Keratinocyte (primary cell): ENCODE measurements at regions not wholly inside any gene's neighbourhood (a gene's known extent, or its start where the extent isn't known, plus 50 kb on each side); places are given as distances from the start of the nearest gene placed in this dataset.

Source experiments
- DNase-seq: peaks from one replicate; pipeline ENCODE4 v3.0.0-alpha.2; 2011; ENCODE audit warnings: low read depth, missing footprints, low spot score
- FAIRE-seq: peaks from 2 replicates; lab custom pipeline; 2011; peaks lifted over from hg19 to GRCh38; lab: Jason Lieb, UNC
- H2AFZ ChIP-seq: 2 replicates; pipeline ENCODE4 v1.6.0; 2012; ENCODE audit warnings: low read length, control low read depth, inconsistent platforms; ENCODE audit not compliant: control insufficient read depth
- H3K27ac ChIP-seq: 2 replicates; pipeline ENCODE4 v1.5.1; 2011; ENCODE audit warnings: low read length; ENCODE audit not compliant: control insufficient read depth, insufficient read depth
- H3K27me3 ChIP-seq: 3 replicates; pipeline ENCODE4 v1.6.0; 2011; ENCODE audit warnings: low read length; ENCODE audit not compliant: control insufficient read depth, insufficient read depth; ENCODE audit errors: extremely low read depth
- H3K36me3 ChIP-seq, 2 experiments: 2 replicates in 1 of 2; 3 replicates in 1 of 2; pipeline ENCODE4 v1.5.1; 2011; ENCODE audit warnings: low read length in 2 of 2, mild to moderate bottlenecking in 1 of 2; ENCODE audit not compliant: control insufficient read depth in 2 of 2, insufficient read depth in 2 of 2; ENCODE audit errors: extremely low read depth in 1 of 2
- H3K4me1 ChIP-seq: 3 replicates; pipeline ENCODE4 v1.5.1; 2011; ENCODE audit warnings: low read length; ENCODE audit not compliant: control insufficient read depth, insufficient read depth; ENCODE audit errors: extremely low read depth
- H3K4me2 ChIP-seq: 3 replicates; pipeline ENCODE4 v1.6.0; 2011; ENCODE audit warnings: low read depth, low read length; ENCODE audit not compliant: control insufficient read depth, insufficient read depth; ENCODE audit errors: extremely low read depth
- H3K4me3 ChIP-seq, 3 experiments: fragments of 200-600 bp in 1 of 3; sonication (generic) in 1 of 3; 2 replicates in 2 of 3; 3 replicates in 1 of 3; pipeline ENCODE4 v1.5.1; 2011 to 2016; ENCODE audit warnings: low read length in 3 of 3, mild to moderate bottlenecking in 3 of 3, control low read depth in 2 of 3, inconsistent platforms in 1 of 3, low read depth in 1 of 3, mixed read lengths in 1 of 3, mixed run types in 1 of 3, moderate library complexity in 1 of 3; ENCODE audit not compliant: control insufficient read depth in 2 of 3, insufficient read depth in 2 of 3; ENCODE audit errors: extremely low read depth in 1 of 3
- H3K79me2 ChIP-seq: 2 replicates; pipeline ENCODE4 v1.6.0; 2012; ENCODE audit warnings: low read length; ENCODE audit not compliant: control insufficient read depth, insufficient read depth
- H3K9ac ChIP-seq: 3 replicates; pipeline ENCODE4 v1.6.0; 2011; ENCODE audit warnings: low read length; ENCODE audit not compliant: control insufficient read depth, insufficient read depth; ENCODE audit errors: extremely low read depth
- H3K9me1 ChIP-seq: 3 replicates; pipeline ENCODE4 v1.6.0; 2011; ENCODE audit warnings: low read length; ENCODE audit not compliant: control insufficient read depth, insufficient read depth; ENCODE audit errors: extremely low read depth
- H3K9me3 ChIP-seq: 2 replicates; pipeline ENCODE4 v1.5.1; 2012; ENCODE audit warnings: low read depth, low read length; ENCODE audit not compliant: control insufficient read depth
- H4K20me1 ChIP-seq: 3 replicates; pipeline ENCODE4 v1.6.0; 2011; ENCODE audit warnings: low read length; ENCODE audit not compliant: control insufficient read depth, insufficient read depth; ENCODE audit errors: extremely low read depth
- EZH2 ChIP-seq: IDR thresholded peaks from one replicate; pipeline ENCODE4 v1.6.1; 2012; ENCODE audit warnings: inconsistent platforms, mild to moderate bottlenecking, low read length, moderate library complexity
- dilution Hi-C: fragments of 300-500 bp; cut with MboI; formaldehyde crosslinking; loops from one replicate; pipeline ENCODE4 v1.7.0; 2020; ENCODE audit warnings: low sequenced_read_pairs; ENCODE audit not compliant: extremely low pct_ligation_motif_present
- TF ChIP-seq, protein P1 (sequence below), 3 experiments: IDR thresholded peaks in 1 of 3; conservative IDR thresholded peaks in 1 of 3; optimal IDR thresholded peaks in 1 of 3; 2 replicates in 2 of 3; 3 replicates in 1 of 3; pipeline versions ENCODE3 to v1.5.1; 2011; ENCODE audit warnings: low read length in 3 of 3, mild to moderate bottlenecking in 3 of 3, moderate library complexity in 2 of 3, control low read depth in 1 of 3, inconsistent platforms in 1 of 3; ENCODE audit not compliant: insufficient read depth in 2 of 3; ENCODE audit errors: extremely low read depth in 1 of 3

DNA sequence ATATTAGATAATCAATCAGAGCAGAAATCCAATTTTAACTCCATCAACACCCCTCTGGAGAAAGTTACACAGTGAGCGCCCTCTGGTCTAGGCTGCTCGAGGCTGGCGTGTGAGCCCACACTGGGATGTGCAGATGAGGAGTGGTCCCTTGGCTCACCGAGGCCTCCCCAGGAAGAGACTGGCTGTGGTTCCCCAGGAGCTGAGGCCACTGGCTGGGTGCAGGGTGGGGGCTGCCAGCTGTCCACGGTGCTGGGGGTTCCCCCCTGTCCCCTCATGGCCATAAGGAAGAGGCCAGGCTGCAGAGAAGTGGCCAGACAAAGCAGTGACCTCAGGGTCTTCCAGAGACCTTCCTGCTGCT lies 750.7 kb downstream of the BRD1 start:
- no peaks in the 10 kb centered on the region for H3K27me3 ChIP-seq
- DNase-seq, result no peak

DNA sequence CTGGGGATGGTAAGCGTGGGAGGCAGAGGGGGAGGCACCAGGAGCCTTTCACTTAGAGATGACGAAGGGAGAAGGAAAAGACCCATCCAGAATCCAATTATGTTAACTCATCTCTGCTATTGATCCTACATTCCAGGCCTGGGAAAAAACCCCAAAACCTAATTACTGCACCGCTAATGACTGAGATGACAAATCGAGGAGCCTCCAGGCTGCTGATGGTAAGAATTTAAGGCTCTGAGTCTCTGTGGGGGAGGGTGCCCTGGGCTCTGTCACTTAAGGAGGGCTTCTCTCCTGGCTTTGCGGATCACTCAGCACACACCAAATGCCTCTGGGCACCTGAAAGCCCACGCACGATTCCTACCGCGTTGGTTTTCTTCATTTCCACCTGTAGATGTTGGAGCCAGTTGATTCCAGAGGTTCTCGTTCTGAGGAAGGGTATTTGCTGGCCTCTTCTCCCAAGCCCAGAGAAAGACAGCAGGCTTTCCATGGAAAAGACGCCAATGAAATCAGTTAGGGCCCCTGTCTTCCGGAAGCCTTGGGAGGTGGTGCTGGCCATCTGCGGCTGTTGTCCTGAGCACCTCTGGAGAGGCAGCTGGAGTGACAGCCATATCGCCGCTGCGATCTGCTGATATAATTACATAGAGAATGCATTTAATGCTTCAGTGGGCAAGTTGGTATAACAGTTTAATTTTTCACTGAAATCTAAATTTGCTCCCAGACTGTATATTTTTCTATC lies 751.2 kb downstream of the BRD1 start:
- H2AFZ ChIP-seq, result no peak overlapping the region
- no peak overlapping the region for H3K27ac ChIP-seq
- no peaks in the 10 kb centered on the region for H3K9me1 ChIP-seq
- FAIRE-seq, result no peak
- H4K20me1 ChIP-seq, result no peaks in the 10 kb centered on the region
- H3K4me1 ChIP-seq, result no peaks in the 10 kb centered on the region
- peaks cover 10% of the 10 kb centered on the region for H3K9me3 ChIP-seq
- H3K79me2 ChIP-seq, result no peaks in the 10 kb centered on the region
- no peak for DNase-seq
- dilution Hi-C loops, result no loop called here
- H3K4me2 ChIP-seq, result no peak overlapping the region
- H3K36me3 ChIP-seq, result no peaks in the 10 kb centered on the region
- H3K4me3 ChIP-seq, result no peak overlapping the region
- TF ChIP-seq, protein P1, sequence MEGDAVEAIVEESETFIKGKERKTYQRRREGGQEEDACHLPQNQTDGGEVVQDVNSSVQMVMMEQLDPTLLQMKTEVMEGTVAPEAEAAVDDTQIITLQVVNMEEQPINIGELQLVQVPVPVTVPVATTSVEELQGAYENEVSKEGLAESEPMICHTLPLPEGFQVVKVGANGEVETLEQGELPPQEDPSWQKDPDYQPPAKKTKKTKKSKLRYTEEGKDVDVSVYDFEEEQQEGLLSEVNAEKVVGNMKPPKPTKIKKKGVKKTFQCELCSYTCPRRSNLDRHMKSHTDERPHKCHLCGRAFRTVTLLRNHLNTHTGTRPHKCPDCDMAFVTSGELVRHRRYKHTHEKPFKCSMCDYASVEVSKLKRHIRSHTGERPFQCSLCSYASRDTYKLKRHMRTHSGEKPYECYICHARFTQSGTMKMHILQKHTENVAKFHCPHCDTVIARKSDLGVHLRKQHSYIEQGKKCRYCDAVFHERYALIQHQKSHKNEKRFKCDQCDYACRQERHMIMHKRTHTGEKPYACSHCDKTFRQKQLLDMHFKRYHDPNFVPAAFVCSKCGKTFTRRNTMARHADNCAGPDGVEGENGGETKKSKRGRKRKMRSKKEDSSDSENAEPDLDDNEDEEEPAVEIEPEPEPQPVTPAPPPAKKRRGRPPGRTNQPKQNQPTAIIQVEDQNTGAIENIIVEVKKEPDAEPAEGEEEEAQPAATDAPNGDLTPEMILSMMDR (optimal IDR thresholded peaks at IDR 0.05 in 1 of 3, IDR thresholded peaks at IDR 0.05 in 1 of 3, conservative IDR thresholded peaks at IDR 0.05 in 1 of 3; ENCODE audit: extremely low read depth in 1 of 3, insufficient read depth in 2 of 3, low read length in 3 of 3), result no peak
- TF ChIP-seq EZH2, result no peak
- no peak overlapping the region for H3K9ac ChIP-seq
- H3K27me3 ChIP-seq, result no peaks in the 10 kb centered on the region

More for the DNA sequence above, 750.7 kb downstream of the BRD1 start:
- Histone ChIP-seq H3K27ac (no peak overlapping the region), H3K9me3 (peaks cover 10% of the 10 kb centered on the region), H3K9ac (no peak overlapping the region), H3K36me3 (no peaks in the 10 kb centered on the region), H3K79me2 (no peaks in the 10 kb centered on the region), H3K4me3 (no peak overlapping the region), H3K4me1 (no peaks in the 10 kb centered on the region), H3K4me2 (no peak overlapping the region), H2AFZ (no peak overlapping the region), H3K9me1 (no peaks in the 10 kb centered on the region), H4K20me1 (no peaks in the 10 kb centered on the region)
- TF ChIP-seq EZH2, result no peak
- dilution Hi-C loops, result no loop called here
- FAIRE-seq, result no peak

DNA sequence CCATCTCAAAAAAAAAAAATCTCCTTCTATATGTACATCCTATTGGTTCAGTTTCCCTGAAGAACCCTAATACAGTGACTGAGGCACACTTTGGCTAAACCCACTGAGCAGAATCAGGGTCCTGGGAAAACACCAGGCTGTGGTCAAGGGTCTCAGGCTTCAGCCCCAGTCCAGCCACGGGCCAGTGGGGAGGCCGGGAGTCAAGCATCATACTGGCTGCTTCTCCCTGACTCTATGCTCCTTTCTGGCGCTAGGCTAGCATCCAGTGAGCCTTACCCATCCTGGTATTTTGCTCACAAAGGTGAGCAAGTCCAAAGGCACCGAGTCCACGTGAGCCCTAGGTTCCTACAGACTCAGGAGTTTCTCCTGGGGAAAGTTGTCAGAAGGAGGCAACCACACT lies 752.5 kb downstream of the BRD1 start:
- H2AFZ ChIP-seq, result no peak overlapping the region
- no peak overlapping the region for H3K27ac ChIP-seq
- no peak overlapping the region for H3K4me2 ChIP-seq
- H3K9me1 ChIP-seq, result no peaks in the 10 kb centered on the region
- no peak overlapping the region for H3K9ac ChIP-seq
- DNase-seq (no peak), FAIRE-seq (no peak)
- no peak for TF ChIP-seq EZH2
- TF ChIP-seq, protein P1 (optimal IDR thresholded peaks at IDR 0.05 in 1 of 3, IDR thresholded peaks at IDR 0.05 in 1 of 3, conservative IDR thresholded peaks at IDR 0.05 in 1 of 3; ENCODE audit: extremely low read depth in 1 of 3, insufficient read depth in 2 of 3, low read length in 3 of 3), result no peak
- H4K20me1 ChIP-seq, result no peaks in the 10 kb centered on the region
- no peaks in the 10 kb centered on the region for H3K27me3 ChIP-seq
- H3K4me3 ChIP-seq, result no peak overlapping the region
- peaks cover 10% of the 10 kb centered on the region for H3K9me3 ChIP-seq
- H3K36me3 ChIP-seq, result no peaks in the 10 kb centered on the region
- H3K79me2 ChIP-seq, result no peaks in the 10 kb centered on the region
- dilution Hi-C loops, result no loop called here
- H3K4me1 ChIP-seq, result no peaks in the 10 kb centered on the region
